Ascending aorta (tissue), 2 donors: ENCODE measurements at regions not wholly inside any gene's neighbourhood (a gene's known extent, or its start where the extent isn't known, plus 50 kb on each side); places are given as distances from the start of the nearest gene placed in this dataset.

ENCODE experiments used
- DNase-seq, 2 donors: peaks; one replicate each; pipeline ENCODE4 v3.0.0-alpha.2; 2019; ENCODE audit warnings: low spot score in 2 of 2
- H3K27ac ChIP-seq, 2 donors: fragments of 200-600 bp; sonication (generic); one replicate each; pipeline ENCODE4 v1.5.1; 2016 to 2017; ENCODE audit warnings: mild to moderate bottlenecking in 1 of 2
- H3K27me3 ChIP-seq: fragments of 200-600 bp; sonication (generic); one replicate; pipeline ENCODE4 v1.5.1; 2017
- H3K36me3 ChIP-seq, 2 donors: fragments of 200-600 bp; sonication (generic); one replicate each; pipeline ENCODE4 v1.5.1; 2016
- H3K4me1 ChIP-seq, 2 donors: fragments of 200-600 bp; sonication (generic); one replicate each; pipeline ENCODE4 v1.5.1; 2016 to 2017; ENCODE audit warnings: mild to moderate bottlenecking in 1 of 2
- H3K4me3 ChIP-seq, 2 donors: fragments of 200-600 bp; sonication (generic); one replicate each; pipeline ENCODE4 v1.5.1; 2016 to 2017; ENCODE audit warnings: mild to moderate bottlenecking in 1 of 2
- H3K9me3 ChIP-seq, 2 donors: fragments of 200-600 bp; sonication (generic); one replicate each; pipeline ENCODE4 v1.5.1; 2016
- intact Hi-C: fragments of 100-400 bp; cut with DNase I; formaldehyde crosslinking; loops from one replicate; pipeline ENCODE4 v1.15.1; 2023
- TF ChIP-seq, protein P1 (sequence below), 3 experiments: fragments of 200-600 bp in 2 of 3; fragments of 450-650 bp in 1 of 3; sonication (generic) in 2 of 3; IDR thresholded peaks; one replicate each; pipeline ENCODE4 v1.5.1; 2016 to 2019; ENCODE audit warnings: antibody characterized with exemption in 3 of 3, mild to moderate bottlenecking in 1 of 3, moderate library complexity in 1 of 3

DNA sequence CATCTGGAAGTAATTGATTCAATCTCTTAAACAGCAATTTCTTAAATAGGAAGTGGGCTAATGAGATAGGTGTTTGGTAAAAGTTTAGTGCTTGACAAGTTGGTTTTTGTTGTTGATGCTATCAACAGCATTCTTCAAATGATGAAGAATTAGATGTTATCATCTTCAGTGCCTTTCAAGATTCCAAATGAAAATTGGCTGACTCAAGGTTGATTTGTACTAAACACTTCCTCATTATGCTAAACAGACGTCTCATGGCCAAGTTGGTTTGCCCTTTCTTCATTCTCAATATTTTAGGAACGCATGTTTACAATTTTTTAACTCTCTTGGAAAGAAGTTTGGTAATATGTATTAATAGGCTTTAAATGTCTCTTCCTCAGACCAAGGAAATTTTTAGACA is 86.0 kb downstream of the MID1IP1 start:
- Histone ChIP-seq H3K9me3 (peaks cover 0 to 6% of the 10 kb centered on the region in 2 donors), H3K27ac (no peak overlapping the region), H3K4me1 (no peaks in the 10 kb centered on the region), H3K27me3 (no peaks in the 10 kb centered on the region), H3K4me3 (no peak overlapping the region), H3K36me3 (no peaks in the 10 kb centered on the region)
- no peak for DNase-seq
- intact Hi-C loops, result no loop called here
- TF ChIP-seq, protein P1, sequence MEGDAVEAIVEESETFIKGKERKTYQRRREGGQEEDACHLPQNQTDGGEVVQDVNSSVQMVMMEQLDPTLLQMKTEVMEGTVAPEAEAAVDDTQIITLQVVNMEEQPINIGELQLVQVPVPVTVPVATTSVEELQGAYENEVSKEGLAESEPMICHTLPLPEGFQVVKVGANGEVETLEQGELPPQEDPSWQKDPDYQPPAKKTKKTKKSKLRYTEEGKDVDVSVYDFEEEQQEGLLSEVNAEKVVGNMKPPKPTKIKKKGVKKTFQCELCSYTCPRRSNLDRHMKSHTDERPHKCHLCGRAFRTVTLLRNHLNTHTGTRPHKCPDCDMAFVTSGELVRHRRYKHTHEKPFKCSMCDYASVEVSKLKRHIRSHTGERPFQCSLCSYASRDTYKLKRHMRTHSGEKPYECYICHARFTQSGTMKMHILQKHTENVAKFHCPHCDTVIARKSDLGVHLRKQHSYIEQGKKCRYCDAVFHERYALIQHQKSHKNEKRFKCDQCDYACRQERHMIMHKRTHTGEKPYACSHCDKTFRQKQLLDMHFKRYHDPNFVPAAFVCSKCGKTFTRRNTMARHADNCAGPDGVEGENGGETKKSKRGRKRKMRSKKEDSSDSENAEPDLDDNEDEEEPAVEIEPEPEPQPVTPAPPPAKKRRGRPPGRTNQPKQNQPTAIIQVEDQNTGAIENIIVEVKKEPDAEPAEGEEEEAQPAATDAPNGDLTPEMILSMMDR (IDR thresholded peaks at IDR 0.05), result no peak

DNA sequence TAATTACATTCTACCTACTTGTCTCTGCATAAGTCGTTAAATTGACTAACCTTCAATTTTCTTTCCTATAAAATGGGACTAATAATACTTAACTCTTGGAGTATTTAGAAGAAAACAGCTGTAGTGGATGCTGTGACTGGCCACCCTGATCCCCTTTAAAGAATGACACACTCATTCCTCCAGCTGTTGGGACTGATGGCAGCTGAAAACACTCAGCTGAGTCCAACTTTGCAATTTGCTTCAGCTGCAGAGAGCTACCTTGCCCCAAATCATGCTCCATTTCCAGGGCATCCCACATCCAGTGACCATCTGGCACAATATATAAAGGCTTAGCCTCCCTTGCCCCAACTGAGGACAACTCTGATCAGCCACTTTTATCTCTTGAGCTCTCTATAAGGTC is 89.1 kb downstream of the MID1IP1 start:
- intact Hi-C loops, result loop anchor here (10.0 kb wide), 1 partner anchor 1444 kb away; no protein-coding TSS in a partner anchor
- H3K4me1 ChIP-seq, result no peaks in the 10 kb centered on the region
- H3K36me3 ChIP-seq, result no peaks in the 10 kb centered on the region
- H3K27me3 ChIP-seq, result no peaks in the 10 kb centered on the region
- no peaks in the 10 kb centered on the region for H3K9me3 ChIP-seq
- no peak overlapping the region for H3K4me3 ChIP-seq
- no peak for DNase-seq
- no peak overlapping the region for H3K27ac ChIP-seq
- TF ChIP-seq, protein P1 (IDR thresholded peaks at IDR 0.05), result no peak

DNA sequence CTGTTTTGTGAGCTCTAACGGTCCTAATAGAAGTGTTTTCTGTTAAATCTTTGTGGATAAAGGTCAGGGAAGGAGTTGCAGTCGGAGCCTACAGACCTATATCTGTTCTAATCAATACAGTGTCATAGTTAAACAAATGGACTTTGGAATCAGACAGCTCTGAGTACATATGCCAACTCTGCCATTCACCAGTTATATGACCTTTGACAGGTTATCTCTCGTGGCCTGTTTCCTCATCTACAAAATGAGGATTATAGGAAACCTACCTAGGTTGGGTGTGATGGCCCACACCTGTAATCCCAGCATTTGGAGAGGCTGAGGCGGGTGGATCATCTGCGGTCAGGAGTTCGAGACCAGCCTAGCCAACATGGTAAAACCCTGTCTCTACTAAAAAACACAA is 89.7 kb downstream of the MID1IP1 start:
- Histone ChIP-seq H3K9me3 (no peaks in the 10 kb centered on the region), H3K36me3 (no peaks in the 10 kb centered on the region), H3K27me3 (no peaks in the 10 kb centered on the region), H3K4me3 (no peak overlapping the region), H3K4me1 (no peaks in the 10 kb centered on the region), H3K27ac (no peak overlapping the region)
- intact Hi-C loops, result loop anchor here (10.0 kb wide), 1 partner anchor 1444 kb away; no protein-coding TSS in a partner anchor
- TF ChIP-seq, protein P1 (IDR thresholded peaks at IDR 0.05), result no peak
- DNase-seq, result no peak

DNA sequence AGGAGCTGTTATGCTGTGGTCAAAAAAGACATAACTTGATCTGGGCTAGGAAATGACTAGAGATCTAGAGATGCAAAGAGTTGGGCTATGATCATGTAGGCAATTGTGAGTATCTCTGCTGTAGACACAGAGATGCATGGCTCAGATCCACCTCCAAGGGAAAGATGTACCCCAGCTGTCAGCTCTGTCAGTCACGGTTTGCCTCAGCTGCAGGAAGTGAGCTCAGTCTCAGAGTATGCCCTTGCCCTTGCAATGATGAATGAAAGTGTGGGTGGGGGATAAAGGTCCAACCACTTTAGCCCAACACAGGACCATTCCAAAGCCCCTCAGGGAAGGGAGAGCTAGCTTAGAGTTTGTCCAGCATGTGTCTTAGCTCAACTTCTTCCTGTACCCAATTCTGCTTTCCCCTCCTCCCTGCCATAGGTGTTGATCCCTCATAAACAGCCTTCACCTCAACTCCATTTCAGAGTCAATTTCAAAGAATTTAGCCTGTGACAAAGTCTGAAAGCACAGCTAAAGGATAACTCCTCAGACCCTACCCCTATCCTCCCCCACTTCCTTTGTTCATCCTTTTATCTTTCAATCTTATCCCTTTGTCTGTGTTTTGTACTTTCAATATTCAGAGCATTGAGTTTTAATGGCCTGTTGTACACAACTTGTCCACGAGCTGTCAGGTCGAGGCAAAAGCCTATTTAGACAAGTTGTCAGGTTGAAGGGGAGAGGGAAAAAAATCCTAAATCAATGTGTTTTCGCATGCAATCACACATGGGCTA is 90.6 kb downstream of the MID1IP1 start:
- Histone ChIP-seq H3K36me3 (no peaks in the 10 kb centered on the region), H3K4me3 (no peak overlapping the region), H3K4me1 (no peaks in the 10 kb centered on the region), H3K27me3 (no peaks in the 10 kb centered on the region), H3K27ac (no peak overlapping the region), H3K9me3 (no peaks in the 10 kb centered on the region)
- TF ChIP-seq, protein P1 (IDR thresholded peaks at IDR 0.05), result no peak
- DNase-seq, result no peak
- intact Hi-C loops, result loop anchor here (10.0 kb wide), 1 partner anchor 1443 kb away; no protein-coding TSS in a partner anchor

DNA sequence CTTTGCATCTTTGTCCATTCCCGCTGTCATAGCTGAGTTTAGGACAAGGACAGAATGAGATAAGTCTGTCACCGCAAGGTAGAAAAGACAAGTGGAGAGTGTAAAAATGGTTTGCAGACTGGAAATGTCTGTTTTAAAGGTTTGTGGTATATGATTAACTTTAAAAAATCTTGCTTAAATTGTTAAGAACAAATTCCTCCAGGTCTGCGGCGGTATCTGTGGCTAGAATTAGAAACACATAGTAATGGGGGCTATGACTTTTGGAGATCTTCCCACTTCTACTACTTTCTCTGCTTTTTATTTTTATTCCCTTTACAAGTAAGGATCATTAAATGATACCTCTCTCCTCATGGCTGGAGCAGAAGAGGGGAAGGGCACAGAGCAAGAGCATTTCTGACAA is 92.2 kb downstream of the MID1IP1 start:
- no peaks in the 10 kb centered on the region for H3K27me3 ChIP-seq
- TF ChIP-seq, protein P1 (IDR thresholded peaks at IDR 0.05), result no peak
- H3K4me1 ChIP-seq, result no peaks in the 10 kb centered on the region
- H3K36me3 ChIP-seq, result no peaks in the 10 kb centered on the region
- H3K4me3 ChIP-seq, result no peak overlapping the region
- no peak overlapping the region for H3K27ac ChIP-seq
- DNase-seq, result no peak
- no peaks in the 10 kb centered on the region for H3K9me3 ChIP-seq
- intact Hi-C loops, result loop anchor here (10.0 kb wide), 1 partner anchor 1441 kb away; no protein-coding TSS in a partner anchor
